IMR-90 (cell line): ENCODE measurements at regions not wholly inside any gene's neighbourhood (a gene's known extent, or its start where the extent isn't known, plus 50 kb on each side); places are given as distances from the start of the nearest gene placed in this dataset.

Experiments used
- ATAC-seq: fragments of 200-7000 bp; cut with Tn5 transposase; 2 replicates; pipeline ENCODE4 v1.9.1; 2020; ENCODE audit warnings: low read depth, mild to moderate bottlenecking, moderate library complexity
- BruUV-seq: library from RNA; stranded (reverse); fragments of 400-500 nt; replicated peaks from 2 replicates; lab custom pipeline; 2021; lab: Mats Ljungman, UMichigan
- CTCF ChIA-PET: fragments of 300-600 bp; formaldehyde crosslinking; extraction: SDS; loops from one replicate; lab custom pipeline; 2021; ENCODE audit warnings: antibody characterized with exemption; lab: Yijun Ruan, JAX
- POLR2A ChIA-PET: fragments of 300-600 bp; sonication (Branson Sonifier 250); formaldehyde crosslinking; loops from one replicate; lab custom pipeline; 2022; ENCODE audit warnings: antibody characterized with exemption; ENCODE audit not compliant: unreplicated experiment; lab: Charles Lee
- DNase-seq: peaks from one replicate; pipeline ENCODE4 v3.0.0; 2013
- H2AFZ ChIP-seq: replicated peaks from 2 replicates; pipeline ENCODE3; 2013; ENCODE audit warnings: low read length, mild to moderate bottlenecking; ENCODE audit not compliant: poor library complexity
- H2AK5ac ChIP-seq: 2 replicates; pipeline ENCODE4 v1.6.1; 2013; ENCODE audit warnings: low read depth, low read length, inconsistent platforms
- H2AK9ac ChIP-seq: replicated peaks from 2 replicates; pipeline ENCODE3; 2013; ENCODE audit warnings: mild to moderate bottlenecking, low read depth, low read length, moderate library complexity; ENCODE audit not compliant: poor library complexity
- H2BK120ac ChIP-seq: 2 replicates; pipeline ENCODE4 v1.6.1; 2013; ENCODE audit warnings: low read depth, low read length, inconsistent platforms
- H2BK15ac ChIP-seq: 3 replicates; pipeline ENCODE4 v1.6.1; 2013; ENCODE audit warnings: low read depth, low read length, inconsistent platforms
- H2BK20ac ChIP-seq: 2 replicates; pipeline ENCODE4 v1.6.1; 2013; ENCODE audit warnings: low read depth, mild to moderate bottlenecking, inconsistent platforms, low read length, moderate library complexity
- H2BK5ac ChIP-seq: 2 replicates; pipeline ENCODE4 v1.6.1; 2013; ENCODE audit warnings: mild to moderate bottlenecking, low read depth, low read length, inconsistent platforms; ENCODE audit not compliant: poor library complexity, severe bottlenecking
- H3K14ac ChIP-seq: replicated peaks from 2 replicates; pipeline ENCODE4 v1.6.1; 2013; ENCODE audit warnings: low read depth, low read length, inconsistent platforms
- H3K18ac ChIP-seq: 2 replicates; pipeline ENCODE4 v1.6.1; 2013; ENCODE audit warnings: low read depth, low read length, control low read depth
- H3K23ac ChIP-seq: 2 replicates; pipeline ENCODE4 v1.6.1; 2013; ENCODE audit warnings: low read depth, low read length, inconsistent platforms
- H3K27ac ChIP-seq: 2 replicates; pipeline ENCODE4 v1.5.1; 2013; ENCODE audit warnings: mild to moderate bottlenecking, control low read depth, low read length; ENCODE audit not compliant: insufficient read depth
- H3K27me3 ChIP-seq: 2 replicates; pipeline ENCODE4 v1.6.1; 2013; ENCODE audit warnings: low read length; ENCODE audit not compliant: control insufficient read depth, insufficient read depth
- H3K36me3 ChIP-seq: 2 replicates; pipeline ENCODE4 v1.6.1; 2013; ENCODE audit warnings: low read length, mixed read lengths; ENCODE audit not compliant: control insufficient read depth, insufficient read depth
- H3K4ac ChIP-seq: 2 replicates; pipeline ENCODE4 v1.6.1; 2013; ENCODE audit warnings: low read depth, low read length, inconsistent platforms
- H3K4me1 ChIP-seq: 2 replicates; pipeline ENCODE4 v1.6.1; 2013; ENCODE audit warnings: low read length, mixed read lengths; ENCODE audit not compliant: control insufficient read depth, insufficient read depth
- H3K4me2 ChIP-seq: 2 replicates; pipeline ENCODE4 v1.6.1; 2013; ENCODE audit warnings: low read depth, mild to moderate bottlenecking, control low read depth, low read length, moderate library complexity
- H3K4me3 ChIP-seq: 2 replicates; pipeline ENCODE4 v1.5.1; 2013; ENCODE audit warnings: low read depth, mild to moderate bottlenecking, control low read depth, low read length, moderate library complexity; ENCODE audit not compliant: insufficient read depth
- H3K56ac ChIP-seq: 2 replicates; pipeline ENCODE4 v1.6.1; 2013; ENCODE audit warnings: low read length, inconsistent platforms; ENCODE audit not compliant: insufficient read depth; ENCODE audit errors: extremely low read depth
- H3K79me1 ChIP-seq, 2 experiments: 2 replicates each; pipeline ENCODE4 v1.6.1; 2013; ENCODE audit warnings: low read length in 2 of 2, inconsistent platforms in 1 of 2, low read depth in 1 of 2
- H3K9ac ChIP-seq: 2 replicates; pipeline ENCODE4 v1.6.1; 2013; ENCODE audit warnings: low read depth, low read length, control low read depth
- H3K9me1 ChIP-seq: 2 replicates; pipeline ENCODE4 v1.6.1; 2013; ENCODE audit warnings: low read length, inconsistent platforms; ENCODE audit not compliant: insufficient read depth
- H3K9me3 ChIP-seq: 2 replicates; pipeline ENCODE4 v1.6.1; 2013; ENCODE audit warnings: low read length; ENCODE audit not compliant: control insufficient read depth, insufficient read depth
- H4K20me1 ChIP-seq: 2 replicates; pipeline ENCODE4 v1.6.1; 2013; ENCODE audit warnings: low read length, inconsistent platforms; ENCODE audit not compliant: insufficient read depth
- H4K5ac ChIP-seq: 2 replicates; pipeline ENCODE4 v1.6.1; 2013; ENCODE audit warnings: mild to moderate bottlenecking, low read depth, low read length, control low read depth
- H4K8ac ChIP-seq, 2 experiments: 2 replicates each; pipeline ENCODE4 v1.6.1; 2013; ENCODE audit warnings: low read depth in 2 of 2, low read length in 2 of 2, control low read depth in 1 of 2, inconsistent platforms in 1 of 2
- H4K91ac ChIP-seq: 2 replicates; pipeline ENCODE4 v1.6.1; 2013; ENCODE audit warnings: low read depth, low read length, inconsistent platforms; ENCODE audit not compliant: insufficient read depth
- CEBPB ChIP-seq: IDR thresholded peaks from 2 replicates; pipeline ENCODE4 v1.6.1; 2012; ENCODE audit warnings: low read depth, low read length, improper control_type of control experiment
- CHD1 ChIP-seq: IDR thresholded peaks from 2 replicates; pipeline ENCODE4 v1.6.1; 2012; ENCODE audit warnings: low read depth, low read length, improper control_type of control experiment
- CTCF ChIP-seq: conservative IDR thresholded peaks from 2 replicates; pipeline ENCODE4 v1.5.1; 2012; ENCODE audit warnings: mild to moderate bottlenecking, low read depth, low read length, improper control_type of control experiment
- ELK1 ChIP-seq: fragments of 150-350 bp; IDR thresholded peaks from 2 replicates; pipeline ENCODE4 v1.6.1; 2016; ENCODE audit warnings: low read depth, mild to moderate bottlenecking, low read length, moderate library complexity, borderline replicate concordance
- FOS ChIP-seq: fragments of 150-350 bp; IDR thresholded peaks from 2 replicates; pipeline ENCODE4 v1.6.1; 2016; ENCODE audit warnings: low read depth, low read length
- MAFK ChIP-seq: IDR thresholded peaks from 2 replicates; pipeline ENCODE4 v1.6.1; 2012; ENCODE audit warnings: low read depth, low read length, improper control_type of control experiment
- MAZ ChIP-seq: IDR thresholded peaks from 2 replicates; pipeline ENCODE4 v1.6.1; 2012; ENCODE audit warnings: low read depth, mild to moderate bottlenecking, low read length, improper control_type of control experiment, moderate library complexity, borderline replicate concordance
- MXI1 ChIP-seq: IDR thresholded peaks from 2 replicates; pipeline ENCODE4 v1.6.1; 2012; ENCODE audit warnings: low read depth, mild to moderate bottlenecking, low read length, moderate library complexity, borderline replicate concordance
- NFE2L2 ChIP-seq: fragments of 150-350 bp; IDR thresholded peaks from 2 replicates; pipeline ENCODE4 v1.6.1; 2016; ENCODE audit warnings: low read depth, mild to moderate bottlenecking, low read length
- POLR2A ChIP-seq: IDR thresholded peaks from 2 replicates; pipeline ENCODE4 v1.6.1; 2012; ENCODE audit warnings: mild to moderate bottlenecking, low read depth, low read length
- RFX5 ChIP-seq: IDR thresholded peaks from 2 replicates; pipeline ENCODE4 v1.8.0; 2012; ENCODE audit warnings: low read depth, mild to moderate bottlenecking, low read length, moderate library complexity
- whole genome bisulfite sequencing, 2 experiments: methylation state at CpG; one replicate each; pipeline versions ENCODE4 v1.1.5 to v1.1.7; 2013; ENCODE audit warnings: missing lambda C conversion rate in 2 of 2; ENCODE audit not compliant: insufficient read length in 1 of 2; ENCODE audit errors: extremely low coverage in 2 of 2; 5-methylcytosine and 5-hydroxymethylcytosine counted together
- dilution Hi-C: fragments of 300-500 bp; cut with HindIII; formaldehyde crosslinking; loops from one replicate; pipeline ENCODE4 v1.14.3; 2018; ENCODE audit warnings: low sequenced_read_pairs; ENCODE audit not compliant: unreplicated experiment
- in situ Hi-C: fragments of 300-500 bp; cut with MboI; formaldehyde crosslinking; loops from 3 replicates; pipeline ENCODE4 v1.14.3; 2019; ENCODE audit warnings: low sequenced_read_pairs, inconsistent platforms, mixed read lengths
- intact Hi-C: fragments of 100-400 bp; cut with micrococcal nuclease; formaldehyde crosslinking; loops from 2 replicates; pipeline ENCODE4 v1.10.0; 2022

- CTCF ChIA-PET = no interaction called here
- in situ Hi-C loops = no loop called here
- H2BK15ac ChIP-seq = no peak overlapping the region
Observed at GRCh38 chr5:2174538-2174937, 291.8 kb upstream of the IRX4 start.

More at GRCh38 chr5:2174538-2174937, 291.8 kb upstream of the IRX4 start:
- Histone ChIP-seq H3K23ac (no peak overlapping the region), H3K9me1 (no peaks in the 10 kb centered on the region), H2AFZ (no peak overlapping the region), H2BK5ac (no peak overlapping the region), H3K27ac (no peak overlapping the region), H3K79me1 (no peaks in the 10 kb centered on the region), H4K8ac (no peak overlapping the region), H3K9ac (no peak overlapping the region), H2AK9ac (no peak overlapping the region), H2BK120ac (no peak overlapping the region), H3K18ac (no peak overlapping the region), H3K14ac (no peak overlapping the region), H3K4me1 (no peaks in the 10 kb centered on the region), H4K5ac (no peak overlapping the region), H4K91ac (no peak overlapping the region), H3K36me3 (no peaks in the 10 kb centered on the region), H4K20me1 (no peaks in the 10 kb centered on the region), H3K27me3 (no peaks in the 10 kb centered on the region), H3K9me3 (peaks cover 34% of the 10 kb centered on the region), H3K4me3 (no peak overlapping the region), H3K4ac (no peak overlapping the region), H3K56ac (no peak overlapping the region), H2BK20ac (no peak overlapping the region), H2AK5ac (no peak overlapping the region), H3K4me2 (no peak overlapping the region)
- WGBS, 2 experiments = 69% methylated on average over 3 of the region's 10 CpGs; no CpG with 5 or more reads in 1 of the 2 experiments
- TF ChIP-seq POLR2A = no peak
- no peak for TF ChIP-seq MXI1
- TF ChIP-seq CTCF = no peak
- no peak for TF ChIP-seq CEBPB
- TF ChIP-seq NFE2L2 = no peak
- no peak for TF ChIP-seq RFX5
- TF ChIP-seq MAZ = no peak
- no peak for TF ChIP-seq FOS
- no peak for TF ChIP-seq ELK1
- no peak for TF ChIP-seq MAFK
- TF ChIP-seq CHD1 = no peak
- no TSS peak for BruUV-seq
- intact Hi-C loops (no loop called here), dilution Hi-C loops (no loop called here)
- DNase-seq (no peak), ATAC-seq (no peak)
- POLR2A ChIA-PET = no interaction called here
